ENCODE measurements at regions not wholly inside any gene's neighbourhood (a gene's known extent, or its start where the extent isn't known, plus 50 kb on each side); places are given as distances from the start of the nearest gene placed in this dataset.

- ChIA-PET CTCF (no interaction called here), POLR2A (interaction anchor here (0.5 kb wide), 1 partner anchor 398 kb away, joined by 3 read pairs; no protein-coding TSS in a partner anchor)
- Histone ChIP-seq H3K9me3 (no peaks in the 10 kb centered on the region), H3K27me3 (replicated peaks; ENCODE audit: control insufficient read depth, insufficient read depth, low read length) (no peaks in the 10 kb centered on the region), H3K36me3 (ENCODE audit: control insufficient read depth, insufficient read depth, low read length) (no peaks in the 10 kb centered on the region), H3K4me1 (no peaks in the 10 kb centered on the region), H3K4me3 (ENCODE audit: low read depth, low read length) (no peak overlapping the region)
- no peak overlapping the region for H3K27ac Mint-ChIP-seq (ENCODE audit: unreplicated experiment)
- no peak for TF ChIP-seq CTCF (IDR thresholded peaks at IDR 0.05; ENCODE audit: insufficient read depth in 1 of 2, low read depth in 1 of 2, low read length in 1 of 2, severe bottlenecking in 1 of 2, unreplicated experiment in 1 of 2)
- BruUV-seq (replicated peaks), result no TSS peak
- intact Hi-C loops (cut with micrococcal nuclease; ENCODE audit: unreplicated experiment), result no loop called here
- H3K9me3 Mint-ChIP-seq (ENCODE audit: unreplicated experiment), result no peaks in the 10 kb centered on the region
- H3K27me3 Mint-ChIP-seq (ENCODE audit: insufficient read depth, unreplicated experiment), result peaks cover 3% of the 10 kb centered on the region
- H3K4me1 Mint-ChIP-seq (ENCODE audit: low read depth, unreplicated experiment), result no peaks in the 10 kb centered on the region
- H3K4me3 Mint-ChIP-seq (ENCODE audit: unreplicated experiment), result no peak overlapping the region
- no peaks in the 10 kb centered on the region for H3K36me3 Mint-ChIP-seq (ENCODE audit: insufficient read depth, unreplicated experiment)
- no peak for DNase-seq
Measured at GRCh38 chr12:91746976-91747375, 398.7 kb downstream of the BTG1 start.

GRCh38 chr12:91744597-91744996 is 401.0 kb downstream of the BTG1 start:
- intact Hi-C loops (cut with micrococcal nuclease; ENCODE audit: unreplicated experiment), result no loop called here
- H3K9me3 Mint-ChIP-seq (ENCODE audit: unreplicated experiment), result no peaks in the 10 kb centered on the region
- DNase-seq, result no peak
- H3K27me3 ChIP-seq (replicated peaks; ENCODE audit: control insufficient read depth, insufficient read depth, low read length), result no peaks in the 10 kb centered on the region
- no peaks in the 10 kb centered on the region for H3K4me1 ChIP-seq
- no peak overlapping the region for H3K4me3 Mint-ChIP-seq (ENCODE audit: unreplicated experiment)
- no peaks in the 10 kb centered on the region for H3K9me3 ChIP-seq
- CTCF ChIA-PET, result no interaction called here
- H3K36me3 Mint-ChIP-seq (ENCODE audit: insufficient read depth, unreplicated experiment), result no peaks in the 10 kb centered on the region
- H3K4me1 Mint-ChIP-seq (ENCODE audit: low read depth, unreplicated experiment), result no peaks in the 10 kb centered on the region
- TF ChIP-seq CTCF (IDR thresholded peaks at IDR 0.05; ENCODE audit: insufficient read depth in 1 of 2, low read depth in 1 of 2, low read length in 1 of 2, severe bottlenecking in 1 of 2, unreplicated experiment in 1 of 2), result no peak
- H3K27me3 Mint-ChIP-seq (ENCODE audit: insufficient read depth, unreplicated experiment), result peaks cover 3% of the 10 kb centered on the region
- no peak overlapping the region for H3K27ac Mint-ChIP-seq (ENCODE audit: unreplicated experiment)
- POLR2A ChIA-PET, result no interaction called here
- no peaks in the 10 kb centered on the region for H3K36me3 ChIP-seq (ENCODE audit: control insufficient read depth, insufficient read depth, low read length)
- no peak overlapping the region for H3K4me3 ChIP-seq (ENCODE audit: low read depth, low read length)
- BruUV-seq (replicated peaks), result no TSS peak

GRCh38 chr12:91743704-91744321 is 401.8 kb downstream of the BTG1 start:
- intact Hi-C loops (cut with micrococcal nuclease; ENCODE audit: unreplicated experiment), result no loop called here
- no peaks in the 10 kb centered on the region for H3K27me3 ChIP-seq (replicated peaks; ENCODE audit: control insufficient read depth, insufficient read depth, low read length)
- no peaks in the 10 kb centered on the region for H3K4me1 ChIP-seq
- POLR2A ChIA-PET, result no interaction called here
- Mint-ChIP-seq H3K27ac (ENCODE audit: unreplicated experiment) (no peak overlapping the region), H3K4me3 (ENCODE audit: unreplicated experiment) (no peak overlapping the region), H3K4me1 (ENCODE audit: low read depth, unreplicated experiment) (no peaks in the 10 kb centered on the region), H3K9me3 (ENCODE audit: unreplicated experiment) (no peaks in the 10 kb centered on the region), H3K27me3 (ENCODE audit: insufficient read depth, unreplicated experiment) (peaks cover 3% of the 10 kb centered on the region), H3K36me3 (ENCODE audit: insufficient read depth, unreplicated experiment) (no peaks in the 10 kb centered on the region)
- DNase-seq, result no peak
- H3K4me3 ChIP-seq (ENCODE audit: low read depth, low read length), result no peak overlapping the region
- no peak for TF ChIP-seq CTCF (IDR thresholded peaks at IDR 0.05; ENCODE audit: insufficient read depth in 1 of 2, low read depth in 1 of 2, low read length in 1 of 2, severe bottlenecking in 1 of 2, unreplicated experiment in 1 of 2)
- CTCF ChIA-PET, result no interaction called here
- H3K36me3 ChIP-seq (ENCODE audit: control insufficient read depth, insufficient read depth, low read length), result no peaks in the 10 kb centered on the region
- no TSS peak for BruUV-seq (replicated peaks)
- no peaks in the 10 kb centered on the region for H3K9me3 ChIP-seq
